T-helper 1 cell treated with Interleukin-12 subunit alpha and Interleukin-12 subunit beta and Interleukin-4 antibody, amounts not matched to agents 30 μg/mL and 1 μg/mL, for 36 hours (primary cell): ENCODE measurements at regions not wholly inside any gene's neighbourhood (a gene's known extent, or its start where the extent isn't known, plus 50 kb on each side); places are given as distances from the start of the nearest gene placed in this dataset.

Source experiments
- H3K27ac Mint-ChIP-seq: one replicate; pipeline ENCODE4 v1.8.0; 2021; ENCODE audit warnings: mild to moderate bottlenecking, mixed read lengths
- H3K27me3 Mint-ChIP-seq: one replicate; pipeline ENCODE4 v1.8.0; 2021; ENCODE audit warnings: low read depth, mixed read lengths
- H3K36me3 Mint-ChIP-seq: one replicate; pipeline ENCODE4 v1.8.0; 2021; ENCODE audit warnings: low read depth, mixed read lengths
- H3K4me1 Mint-ChIP-seq: one replicate; pipeline ENCODE4 v1.8.0; 2021; ENCODE audit warnings: low read depth, mixed read lengths
- H3K4me3 Mint-ChIP-seq: one replicate; pipeline ENCODE4 v1.8.0; 2021; ENCODE audit warnings: mild to moderate bottlenecking, moderate library complexity, mixed read lengths
- H3K9me3 Mint-ChIP-seq: one replicate; pipeline ENCODE4 v1.8.0; 2021; ENCODE audit warnings: mixed read lengths

DNA sequence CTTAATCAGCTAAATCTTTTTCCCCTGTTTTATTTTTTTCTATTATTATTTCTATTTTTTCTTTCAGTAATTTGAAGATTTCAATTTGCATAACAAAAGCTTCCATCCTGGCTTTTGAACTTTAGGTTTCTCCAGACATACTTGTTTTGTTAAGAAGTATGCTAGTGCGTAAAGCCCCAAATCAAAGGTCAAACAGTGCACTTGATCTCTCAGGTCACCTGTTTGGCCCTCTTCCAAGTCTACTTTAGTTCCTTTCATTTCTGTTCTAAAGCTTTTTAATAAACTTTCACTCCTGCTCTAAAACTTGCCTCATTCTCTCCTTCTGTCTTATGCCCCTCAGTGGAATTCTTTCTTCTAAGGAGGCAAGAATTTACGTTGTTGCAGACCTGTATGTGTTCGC, 54.6 kb upstream of the ATXN7L3B start:
- H3K4me1 Mint-ChIP-seq = no peaks in the 10 kb centered on the region
- H3K27ac Mint-ChIP-seq = no peak overlapping the region
- no peaks in the 10 kb centered on the region for H3K9me3 Mint-ChIP-seq

More for the DNA sequence above, 54.6 kb upstream of the ATXN7L3B start:
- no peaks in the 10 kb centered on the region for H3K36me3 Mint-ChIP-seq
- no peaks in the 10 kb centered on the region for H3K27me3 Mint-ChIP-seq
- H3K4me3 Mint-ChIP-seq = no peak overlapping the region
